ENCODE measurements at regions not wholly inside any gene's neighbourhood (a gene's known extent, or its start where the extent isn't known, plus 50 kb on each side); places are given as distances from the start of the nearest gene placed in this dataset.

DNA sequence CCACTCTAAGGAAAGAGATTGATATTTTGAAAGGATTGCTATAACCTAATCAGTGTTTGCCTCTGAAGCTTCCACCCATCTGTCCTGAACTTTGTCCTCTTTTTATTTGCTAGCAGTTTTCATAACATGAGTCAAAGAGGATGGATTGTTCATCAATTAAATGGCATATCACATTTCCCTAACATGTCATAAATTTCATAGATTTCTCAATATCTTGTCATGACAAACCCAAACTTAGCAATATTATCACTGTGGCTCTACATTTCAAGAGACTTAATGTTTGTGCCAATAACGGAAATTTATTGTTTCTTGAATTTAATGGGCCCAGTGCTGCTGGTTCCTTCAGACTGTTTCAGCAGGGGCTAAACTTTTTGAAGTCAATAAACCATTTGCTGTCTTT is 330.3 kb downstream of the CAAP1 start:
- H3K4me1 ChIP-seq (ENCODE audit: control insufficient read depth in 5 of 5, insufficient read depth in 5 of 5, low read length in 5 of 5): peaks cover 0 to 3% (median 0%) of the 10 kb centered on the region in 5 donors
- no peaks in the 10 kb centered on the region for H3K27me3 ChIP-seq (ENCODE audit: control insufficient read depth in 3 of 3, insufficient read depth in 3 of 3, low read length in 2 of 3)
- no peak overlapping the region for H3K9ac ChIP-seq (ENCODE audit: insufficient read depth in 1 of 2, low read length in 2 of 2)
- no peak for DNase-seq
- no peak for TF ChIP-seq CTCF (IDR thresholded peaks at IDR 0.05; ENCODE audit: control extremely low read depth, extremely low read depth)
- no peaks in the 10 kb centered on the region for H3K36me3 ChIP-seq (ENCODE audit: control insufficient read depth in 4 of 4, insufficient read depth in 4 of 4, low read length in 4 of 4)
- WGBS, 2 donors: 87 to 95% methylated on average over 1 of the region's 1 CpG
- no peak overlapping the region for H3K27ac ChIP-seq (ENCODE audit: low read depth in 1 of 2, low read length in 1 of 2)
- no peak for ATAC-seq (ENCODE audit: insufficient read depth, low FRiP score)
- no peaks in the 10 kb centered on the region for H3K9me3 ChIP-seq (ENCODE audit: control insufficient read depth in 4 of 4, insufficient read depth in 3 of 4, low read length in 3 of 4)
- no peak overlapping the region for H3K4me3 ChIP-seq

DNA sequence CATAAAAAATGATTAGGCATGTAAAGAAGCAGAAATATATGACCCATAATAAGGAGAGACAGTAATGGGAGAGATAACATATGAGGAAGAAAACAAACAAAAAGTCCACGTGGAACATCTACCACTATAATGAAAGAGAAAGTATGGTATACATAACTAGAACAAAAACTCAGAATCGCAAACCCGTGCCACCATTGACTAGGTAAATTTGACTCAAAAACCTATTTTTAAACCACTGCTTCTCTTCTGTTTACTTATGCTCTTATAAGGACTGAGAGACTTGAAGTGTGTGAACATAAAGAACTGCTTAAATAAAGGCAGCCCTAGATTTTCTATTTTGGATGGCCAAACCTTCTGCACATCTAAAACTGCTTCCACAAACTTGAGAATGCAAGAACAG is 330.7 kb downstream of the CAAP1 start:
- no peaks in the 10 kb centered on the region for H3K27me3 ChIP-seq (ENCODE audit: control insufficient read depth in 3 of 3, insufficient read depth in 3 of 3, low read length in 2 of 3)
- H3K27ac ChIP-seq (ENCODE audit: low read depth in 1 of 2, low read length in 1 of 2): no peak overlapping the region
- H3K9me3 ChIP-seq (ENCODE audit: control insufficient read depth in 4 of 4, insufficient read depth in 3 of 4, low read length in 3 of 4): no peaks in the 10 kb centered on the region
- H3K9ac ChIP-seq (ENCODE audit: insufficient read depth in 1 of 2, low read length in 2 of 2): no peak overlapping the region
- 67 to 83% methylated on average over 3 of the region's 3 CpGs for WGBS, 2 donors
- no peaks in the 10 kb centered on the region for H3K36me3 ChIP-seq (ENCODE audit: control insufficient read depth in 4 of 4, insufficient read depth in 4 of 4, low read length in 4 of 4)
- H3K4me1 ChIP-seq (ENCODE audit: control insufficient read depth in 5 of 5, insufficient read depth in 5 of 5, low read length in 5 of 5): peaks cover 0 to 3% (median 0%) of the 10 kb centered on the region in 5 donors
- TF ChIP-seq CTCF (IDR thresholded peaks at IDR 0.05; ENCODE audit: control extremely low read depth, extremely low read depth): no peak
- no peak overlapping the region for H3K4me3 ChIP-seq
- DNase-seq (peak in 2 of 3 donors; percentile 22 to 46), ATAC-seq (ENCODE audit: insufficient read depth, low FRiP score) (no peak)

- peaks cover 0 to 4% (median 0%) of the 10 kb centered on the region in 4 donors for H3K9me3 ChIP-seq (ENCODE audit: control insufficient read depth in 4 of 4, insufficient read depth in 3 of 4, low read length in 3 of 4)
- H3K4me1 ChIP-seq (ENCODE audit: control insufficient read depth in 5 of 5, insufficient read depth in 5 of 5, low read length in 5 of 5): peaks cover 0 to 3% (median 0%) of the 10 kb centered on the region in 5 donors
- no peak overlapping the region for H3K4me3 ChIP-seq
- DNase-seq: no peak
- no peak for TF ChIP-seq CTCF (IDR thresholded peaks at IDR 0.05; ENCODE audit: control extremely low read depth, extremely low read depth)
- H3K27ac ChIP-seq (ENCODE audit: low read depth in 1 of 2, low read length in 1 of 2): no peak overlapping the region
- no peak overlapping the region for H3K9ac ChIP-seq (ENCODE audit: insufficient read depth in 1 of 2, low read length in 2 of 2)
- no peaks in the 10 kb centered on the region for H3K27me3 ChIP-seq (ENCODE audit: control insufficient read depth in 3 of 3, insufficient read depth in 3 of 3, low read length in 2 of 3)
- WGBS, 2 donors: 80 to 81% methylated on average over 3 of the region's 3 CpGs
- no peaks in the 10 kb centered on the region for H3K36me3 ChIP-seq (ENCODE audit: control insufficient read depth in 4 of 4, insufficient read depth in 4 of 4, low read length in 4 of 4)
- no peak for ATAC-seq (ENCODE audit: insufficient read depth, low FRiP score)
These were observed 333.1 kb downstream of the CAAP1 start for GRCh38 chr9:26559506-26559905.

DNA sequence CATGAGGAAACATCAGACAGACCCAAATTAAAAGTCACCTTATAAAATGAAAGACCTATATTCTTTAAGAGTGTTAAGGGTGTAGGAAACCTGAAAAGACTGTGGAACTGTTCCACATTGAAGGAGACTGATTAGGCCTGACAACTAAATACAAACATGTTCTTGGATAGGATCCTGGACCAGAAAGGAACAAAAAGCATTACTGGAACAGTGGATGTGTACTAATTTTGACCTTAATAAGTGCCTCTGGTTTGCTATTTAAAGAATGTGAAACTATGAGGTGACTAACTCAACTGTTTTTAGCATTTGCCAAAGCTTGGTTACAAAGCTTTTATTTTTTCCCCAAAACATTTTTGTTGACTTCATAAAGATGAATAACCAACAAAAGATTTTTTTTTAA is 340.6 kb downstream of the CAAP1 start:
- H3K36me3 ChIP-seq (ENCODE audit: control insufficient read depth in 4 of 4, insufficient read depth in 4 of 4, low read length in 4 of 4): no peaks in the 10 kb centered on the region
- no peak for ATAC-seq (ENCODE audit: insufficient read depth, low FRiP score)
- no peak overlapping the region for H3K9ac ChIP-seq (ENCODE audit: insufficient read depth in 1 of 2, low read length in 2 of 2)
- DNase-seq: peak in 2 of 3 donors; percentile 28 to 30
- peaks cover 0 to 6% (median 0%) of the 10 kb centered on the region in 5 donors for H3K4me1 ChIP-seq (ENCODE audit: control insufficient read depth in 5 of 5, insufficient read depth in 5 of 5, low read length in 5 of 5)
- peaks cover 0 to 4% (median under 1%) of the 10 kb centered on the region in 4 donors for H3K9me3 ChIP-seq (ENCODE audit: control insufficient read depth in 4 of 4, insufficient read depth in 3 of 4, low read length in 3 of 4)
- H3K27ac ChIP-seq (ENCODE audit: low read depth in 1 of 2, low read length in 1 of 2): no peak overlapping the region
- H3K27me3 ChIP-seq (ENCODE audit: control insufficient read depth in 3 of 3, insufficient read depth in 3 of 3, low read length in 2 of 3): no peaks in the 10 kb centered on the region
- no peak overlapping the region for H3K4me3 ChIP-seq
- TF ChIP-seq CTCF (IDR thresholded peaks at IDR 0.05; ENCODE audit: control extremely low read depth, extremely low read depth): no peak

Data from lung (tissue), 11 donors.